OCI-M1 (cell line): ENCODE measurements at regions not wholly inside any gene's neighbourhood (a gene's known extent, or its start where the extent isn't known, plus 50 kb on each side); places are given as distances from the start of the nearest gene placed in this dataset.

ENCODE experiments used
- DNase-seq: peaks from one replicate; lab custom pipeline; 2025; lab: John Stamatoyannopoulos, UW

GRCh38 chr19:28537896-28538295 is 675.1 kb downstream of the UQCRFS1 start:
- DNase-seq = no peak

DNA sequence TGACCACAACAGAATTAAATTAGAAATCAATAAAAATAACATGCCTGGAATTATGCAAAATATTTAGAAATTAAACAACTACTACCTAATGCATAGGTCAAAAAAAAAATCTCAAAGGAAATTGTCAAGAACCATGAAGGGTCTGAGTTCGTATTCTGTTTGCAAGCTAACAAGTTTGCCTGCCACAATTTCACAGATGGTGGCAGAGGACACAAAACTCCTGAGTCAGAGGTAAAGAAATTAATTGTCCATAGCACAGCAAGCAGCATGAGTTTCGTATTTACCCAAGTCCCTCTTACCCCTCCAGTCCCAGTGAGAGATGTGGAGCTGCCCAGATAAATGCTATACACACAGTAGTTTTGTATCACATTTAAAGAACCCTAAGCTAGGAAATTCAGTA is 675.9 kb downstream of the UQCRFS1 start:
- no peak for DNase-seq

- peak; percentile 75 for DNase-seq
Observed at GRCh38 chr19:28535352-28535775, 677.6 kb downstream of the UQCRFS1 start.

DNA sequence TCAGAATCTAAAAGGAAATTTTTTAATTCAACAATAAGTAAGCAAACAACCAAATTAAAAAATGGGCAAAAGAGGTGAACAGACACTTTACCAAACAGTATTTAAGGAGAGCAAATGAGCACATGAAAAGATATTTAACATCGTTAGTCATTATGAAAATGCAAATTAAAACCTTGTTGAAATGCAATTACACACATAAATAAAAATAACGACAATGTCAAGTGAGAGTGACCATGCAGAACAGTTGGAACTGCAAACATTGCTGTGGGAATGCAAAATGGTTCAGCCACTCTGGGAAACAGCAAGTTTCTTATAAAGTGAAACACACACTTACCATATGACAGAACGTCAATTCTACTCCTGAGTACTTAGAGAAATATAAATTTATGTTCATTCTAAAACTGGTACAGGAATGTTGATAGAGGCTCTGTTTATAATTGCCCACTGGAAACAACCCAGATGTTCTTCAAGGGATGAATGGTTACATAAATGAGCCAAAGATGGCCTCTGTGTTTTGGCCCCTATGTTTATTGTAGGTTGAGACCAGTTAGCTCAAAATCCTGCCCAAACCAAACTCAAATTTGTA is 678.1 kb downstream of the UQCRFS1 start:
- peak; percentile 52 for DNase-seq

DNA sequence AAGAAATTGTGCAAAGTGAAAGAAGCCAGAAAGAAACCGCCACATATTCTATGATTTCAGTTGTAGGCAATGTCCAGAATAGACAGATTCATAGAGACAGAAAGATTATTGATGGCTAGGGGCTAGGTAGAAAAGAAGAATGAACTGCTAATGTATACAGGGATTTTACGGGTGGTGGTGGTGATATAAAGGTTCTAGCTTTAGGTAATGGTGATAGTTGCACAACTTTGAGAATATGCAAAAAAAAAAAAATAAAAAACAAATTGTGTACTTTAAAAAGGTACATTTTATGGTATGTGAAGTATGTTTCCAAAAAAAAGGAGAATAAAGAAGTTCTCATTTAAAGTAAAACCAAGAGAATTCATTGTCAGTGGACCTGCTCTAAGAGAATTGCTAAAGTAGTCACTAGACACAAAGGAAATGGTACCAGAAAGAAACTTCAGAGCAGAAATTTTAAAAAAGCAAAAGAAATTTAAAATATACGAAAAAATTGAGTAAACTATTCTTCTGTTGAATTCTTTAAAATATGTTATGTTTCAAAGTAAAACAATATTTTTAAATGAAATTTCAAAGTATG is 680.1 kb downstream of the UQCRFS1 start:
- peak; percentile 26 for DNase-seq

GRCh38 chr19:28531979-28532378 is 681.0 kb downstream of the UQCRFS1 start:
- no peak for DNase-seq

DNA sequence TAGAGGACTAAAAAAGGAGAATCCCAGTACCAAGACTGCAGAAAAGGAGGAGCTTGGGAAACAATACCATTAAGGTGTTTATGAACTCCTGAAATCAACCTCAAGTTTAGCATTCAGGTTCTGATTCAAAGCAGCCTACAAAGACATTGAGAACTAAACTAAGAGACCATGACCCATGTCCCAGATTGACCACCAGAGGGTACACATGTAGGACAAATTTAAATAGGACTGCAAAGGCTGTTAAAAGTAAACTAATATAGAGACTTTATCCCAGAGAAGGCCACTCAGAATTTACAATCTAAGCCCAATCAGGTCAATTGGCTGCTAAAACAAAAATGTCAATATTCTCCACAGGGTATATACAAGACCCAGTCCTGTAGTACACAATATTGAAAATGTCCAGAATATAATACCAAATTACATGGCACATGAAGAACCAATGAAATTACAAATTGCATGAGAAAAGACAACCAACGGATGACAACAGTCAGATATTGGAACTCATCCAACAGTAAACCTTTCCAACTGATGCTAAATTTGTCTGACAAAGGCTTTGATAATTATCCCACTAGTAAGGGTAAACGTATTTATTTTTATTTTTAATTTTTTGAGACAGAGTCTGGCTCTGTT is 682.4 kb downstream of the UQCRFS1 start:
- peak; percentile 75 for DNase-seq

- DNase-seq = peak; percentile 46
Observed at GRCh38 chr19:28526038-28526437, 686.9 kb downstream of the UQCRFS1 start.

GRCh38 chr19:28523619-28524018 is 689.3 kb downstream of the UQCRFS1 start:
- DNase-seq = no peak

DNA sequence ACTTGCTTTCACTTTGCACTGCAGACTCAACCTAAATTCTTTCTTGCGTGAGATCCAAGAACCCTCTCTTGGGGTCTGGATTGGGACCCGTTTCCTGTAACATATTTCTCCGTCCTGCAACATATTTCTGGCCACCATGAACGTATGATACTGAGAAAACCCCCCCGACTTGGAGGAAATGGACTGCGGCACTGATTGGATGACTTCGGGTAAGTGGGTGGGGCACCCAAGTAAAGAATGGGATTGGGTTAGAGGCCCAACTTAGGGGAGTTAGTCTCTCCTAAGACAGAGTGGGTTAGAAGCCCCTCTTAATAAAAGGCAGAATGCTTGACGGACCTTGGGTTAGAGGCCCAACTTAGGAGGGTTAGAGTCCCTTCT is 690.4 kb downstream of the UQCRFS1 start:
- DNase-seq = no peak

DNA sequence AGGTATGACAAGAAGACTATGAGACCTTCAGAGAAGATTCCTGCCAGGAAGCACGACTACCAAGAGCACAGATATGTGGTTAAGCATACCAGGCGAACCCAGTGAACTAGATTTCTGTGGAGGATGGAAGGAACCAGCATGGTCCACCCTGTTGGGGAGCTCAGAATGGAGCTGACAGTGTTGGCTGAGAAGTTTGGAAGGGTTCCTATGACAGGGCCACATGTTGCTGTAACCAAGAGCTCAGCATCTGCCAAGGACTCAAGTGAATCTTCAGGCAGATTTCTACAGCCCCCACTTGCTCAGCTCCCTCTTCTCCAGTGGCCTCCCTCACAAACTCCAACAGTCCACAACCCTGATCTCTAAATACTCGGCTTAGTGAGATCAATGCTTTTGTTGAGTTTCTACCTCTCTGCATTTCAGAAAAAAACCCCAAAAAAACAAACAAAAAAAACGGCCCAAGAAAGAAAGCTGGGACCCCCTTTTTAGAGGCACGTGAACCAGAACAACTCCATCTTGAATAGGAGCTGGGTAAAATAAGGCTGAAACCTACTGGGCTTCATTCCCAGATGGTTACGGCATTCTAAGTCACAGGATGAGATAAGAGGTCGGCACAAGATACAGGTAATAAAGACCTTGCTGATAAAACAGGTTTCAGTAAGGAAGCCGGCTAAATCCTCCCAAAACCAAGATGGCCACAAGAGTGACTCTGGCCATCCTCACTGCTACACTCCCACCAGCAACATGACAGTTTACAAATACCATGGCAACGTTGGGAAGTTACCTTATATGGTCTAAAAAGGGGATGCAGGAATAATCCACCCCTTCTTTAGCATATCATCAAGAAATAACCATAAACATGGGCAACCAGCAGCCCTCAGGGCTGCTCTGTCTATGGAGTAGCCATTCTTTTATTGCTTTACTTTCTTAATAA is 691.1 kb downstream of the UQCRFS1 start:
- DNase-seq = peak; percentile 20

DNA sequence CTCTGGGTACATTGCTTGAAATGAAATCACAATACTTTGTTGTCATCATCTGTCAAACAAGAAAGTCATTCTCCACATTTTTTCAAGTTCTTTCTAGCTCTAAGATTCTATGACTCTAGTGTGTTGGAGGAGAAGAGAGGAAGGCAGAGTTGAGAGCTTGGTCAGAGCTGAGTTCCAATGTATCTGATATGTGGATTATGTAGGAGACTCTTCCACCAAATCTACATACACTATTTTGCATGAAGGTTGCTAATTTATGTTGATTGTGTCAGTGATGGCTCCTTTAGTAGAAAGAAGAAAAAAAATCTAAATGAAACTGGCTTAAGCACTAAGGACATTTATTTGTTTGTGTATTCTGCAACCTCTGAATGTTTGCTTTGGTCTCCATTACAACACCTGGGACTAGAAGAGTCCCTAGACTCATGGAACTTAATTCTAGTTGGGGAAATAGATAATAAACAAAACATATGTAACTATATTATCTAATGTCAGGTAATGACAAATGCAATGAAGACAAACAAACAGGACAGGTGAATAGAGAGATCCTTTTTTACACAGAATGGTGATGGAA is 691.9 kb downstream of the UQCRFS1 start:
- DNase-seq = no peak

- DNase-seq = no peak
Observed at GRCh38 chr19:28519952-28520861, 692.7 kb downstream of the UQCRFS1 start.

- DNase-seq = peak; percentile 60
Observed at GRCh38 chr19:28519218-28519779, 693.7 kb downstream of the UQCRFS1 start.

DNA sequence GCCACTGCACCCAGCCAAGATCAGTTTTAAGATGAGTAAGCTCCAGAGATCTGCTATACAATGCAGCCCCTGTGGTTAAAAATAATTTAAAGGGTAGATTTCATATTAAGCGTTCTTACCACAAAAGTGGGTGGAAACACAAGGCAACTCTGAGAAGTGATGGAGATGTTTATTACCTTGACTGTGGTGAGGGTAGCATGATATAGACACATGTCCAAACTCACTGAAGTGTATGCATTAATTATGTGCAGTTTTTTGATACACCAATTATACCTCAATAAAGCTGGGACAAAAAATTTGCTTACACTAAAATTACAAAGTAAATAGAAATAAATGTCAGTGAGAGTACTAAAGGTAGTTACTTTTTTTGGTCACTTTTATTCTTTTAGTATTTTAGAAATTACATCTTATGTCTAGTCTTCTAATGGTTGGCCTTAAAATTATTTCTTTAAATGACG is 696.5 kb downstream of the UQCRFS1 start:
- DNase-seq = no peak

- DNase-seq = no peak
Observed at GRCh38 chr19:28514166-28514565, 698.8 kb downstream of the UQCRFS1 start.

- no peak for DNase-seq
Observed at GRCh38 chr19:28511655-28512054, 701.3 kb downstream of the UQCRFS1 start.

DNA sequence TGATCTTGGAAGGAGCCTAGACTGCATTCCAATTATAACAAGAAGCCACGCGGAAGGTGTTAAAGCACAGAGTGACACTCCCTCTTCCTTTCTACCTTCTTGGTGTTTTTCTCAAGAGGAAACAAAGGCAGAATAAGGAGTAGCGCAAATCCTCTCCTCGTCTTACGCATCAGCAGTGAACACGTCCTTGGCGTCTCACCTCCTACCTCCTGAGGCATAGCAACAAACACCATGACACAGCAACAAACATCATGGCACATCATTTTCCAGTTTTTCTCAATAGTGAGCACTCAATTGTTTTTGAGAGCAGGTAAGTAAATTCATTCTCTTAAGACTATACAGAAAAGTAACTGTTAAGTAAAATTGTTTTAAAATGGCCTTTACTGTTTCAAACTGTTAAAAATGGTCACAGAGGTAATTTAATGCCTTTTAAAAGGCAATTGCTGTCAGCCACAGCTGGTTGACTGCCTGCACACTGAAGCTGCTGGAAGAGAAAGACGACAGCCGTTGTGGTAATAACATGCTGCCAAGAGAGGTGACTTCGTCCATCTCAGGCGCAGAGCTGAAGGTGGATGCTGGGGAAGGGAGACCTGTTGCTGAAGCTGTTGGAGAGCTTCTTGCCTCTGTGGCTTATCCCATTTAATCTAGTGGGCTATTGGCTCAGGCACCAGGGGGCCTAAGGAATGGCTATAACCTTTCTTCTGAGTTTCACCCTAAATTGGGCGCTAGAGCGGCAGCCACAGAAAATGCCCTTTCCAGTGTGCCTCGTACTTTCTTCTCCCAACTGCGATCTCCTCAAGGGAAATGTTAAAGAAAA is 703.7 kb downstream of the UQCRFS1 start:
- no peak for DNase-seq

DNA sequence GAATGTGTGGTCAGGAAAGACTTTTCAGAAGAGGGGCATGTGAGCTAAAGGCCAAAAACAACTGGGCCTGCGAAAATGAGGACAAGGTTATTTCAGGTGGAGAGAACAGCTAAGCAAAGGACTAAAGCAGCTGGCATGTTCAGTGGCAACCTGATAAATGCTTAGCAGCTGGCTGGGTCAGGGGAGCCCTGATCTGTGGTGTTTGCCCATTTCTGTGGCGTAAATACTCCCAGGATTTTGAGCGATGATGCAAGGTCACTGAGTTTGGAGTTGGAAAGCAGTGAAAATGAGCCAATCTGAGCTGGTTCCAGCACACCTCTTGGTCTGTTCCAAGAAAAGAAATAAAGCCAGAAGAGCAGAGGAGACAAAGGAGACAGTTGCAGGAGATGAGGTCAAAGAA is 704.3 kb downstream of the UQCRFS1 start:
- no peak for DNase-seq

- DNase-seq = no peak
Observed at GRCh38 chr19:28505933-28506332, 707.0 kb downstream of the UQCRFS1 start.
